ENCODE measurements at regions not wholly inside any gene's neighbourhood (a gene's known extent, or its start where the extent isn't known, plus 50 kb on each side); places are given as distances from the start of the nearest gene placed in this dataset.
"Not testable (repeated sequence)": the region's sequence is repeated elsewhere in the genome, so short reads cannot be mapped to it uniquely, and the experiment has no call there.

GRCh38 chr22:46026899-46027210 lies 49.9 kb upstream of the WNT7B start:
- no peak for DNase-seq

GRCh38 chr22:46027211-46028105 lies 50.5 kb upstream of the WNT7B start:
- DNase-seq: no peak

DNA sequence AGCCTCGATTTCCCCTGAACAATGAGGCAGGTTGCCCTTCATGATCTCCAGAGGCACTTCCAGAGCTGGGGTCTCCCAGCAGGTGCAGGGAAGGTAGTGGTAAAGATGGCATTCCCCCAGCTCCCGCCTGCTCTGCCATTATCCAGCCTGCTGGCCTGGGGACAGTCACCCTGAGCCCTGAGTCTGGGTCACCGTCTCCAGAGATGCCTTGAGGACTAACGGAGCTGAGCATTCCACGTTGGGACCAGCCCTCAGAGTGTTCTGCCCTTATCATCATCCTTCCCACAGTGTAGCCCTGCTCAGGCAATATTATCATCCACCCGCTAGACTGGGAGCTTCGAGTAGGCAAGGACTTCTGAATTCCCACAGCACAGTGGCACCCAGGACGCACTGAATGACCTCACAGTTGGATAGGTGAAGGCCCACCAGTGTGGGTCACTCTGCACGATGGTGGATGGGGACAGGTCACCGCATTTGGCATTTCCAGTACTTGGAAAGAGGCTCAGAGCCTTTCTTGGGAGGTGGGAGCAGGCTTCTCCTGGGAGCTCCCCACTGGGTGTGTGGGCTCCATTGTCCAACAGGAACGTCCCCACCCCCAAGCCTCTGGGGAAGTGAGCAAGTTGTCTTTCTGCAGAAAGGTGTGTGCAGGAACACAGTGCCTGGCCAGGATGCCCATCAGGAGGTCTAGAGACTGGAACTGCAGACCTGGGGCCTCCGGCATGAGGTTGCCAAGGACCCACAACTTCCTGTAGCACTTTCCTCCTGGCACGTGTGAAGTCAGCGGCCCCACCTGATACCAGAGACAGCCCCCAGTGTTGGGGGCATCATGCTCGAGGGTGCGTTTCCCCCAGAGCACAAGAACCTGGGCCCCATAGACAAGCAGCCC lies 51.4 kb upstream of the WNT7B start:
- no peak for DNase-seq

- no peak for DNase-seq
Measured at GRCh38 chr22:46029036-46029435, 52.1 kb upstream of the WNT7B start.

DNA sequence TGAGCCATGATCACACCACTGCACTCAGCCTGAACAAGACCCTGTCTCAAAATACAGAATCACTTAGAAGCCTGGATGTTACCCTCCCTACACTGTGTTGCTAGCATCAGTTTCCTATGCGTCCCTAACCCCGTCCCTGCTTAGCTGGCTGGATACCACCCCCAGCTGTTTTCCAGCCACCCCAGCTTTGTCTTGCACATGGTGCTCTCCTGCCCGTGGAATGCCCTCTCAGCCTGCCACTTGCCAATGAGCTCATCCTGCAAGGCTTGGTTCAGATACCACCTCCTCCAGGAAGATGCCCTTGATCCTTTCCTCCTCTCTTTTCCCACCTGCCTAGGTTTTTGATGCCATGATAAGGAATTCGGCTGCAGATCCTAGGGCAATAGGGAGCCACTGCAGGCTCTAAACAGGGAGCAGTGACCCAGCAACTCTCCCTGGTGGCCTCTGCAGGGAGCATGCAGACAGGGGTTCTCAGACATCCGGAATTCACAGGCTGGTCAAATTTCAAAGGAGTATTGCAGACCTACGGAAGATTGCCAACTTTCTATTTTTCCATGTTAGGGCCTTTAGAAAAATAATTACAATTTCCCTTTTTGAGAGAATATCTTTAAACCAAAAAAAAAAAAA lies 52.7 kb upstream of the WNT7B start:
- no peak for DNase-seq

GRCh38 chr22:46030231-46030880 lies 53.4 kb upstream of the WNT7B start:
- no peak for DNase-seq

- no peak for DNase-seq
Measured at GRCh38 chr22:46031066-46031465, 54.1 kb upstream of the WNT7B start.

GRCh38 chr22:46031557-46031956 lies 54.6 kb upstream of the WNT7B start:
- DNase-seq: no peak

- no peak for DNase-seq
Measured at GRCh38 chr22:46031965-46032851, 55.2 kb upstream of the WNT7B start.

- no peak for DNase-seq
Measured at GRCh38 chr22:46033256-46034200, 56.6 kb upstream of the WNT7B start.

DNA sequence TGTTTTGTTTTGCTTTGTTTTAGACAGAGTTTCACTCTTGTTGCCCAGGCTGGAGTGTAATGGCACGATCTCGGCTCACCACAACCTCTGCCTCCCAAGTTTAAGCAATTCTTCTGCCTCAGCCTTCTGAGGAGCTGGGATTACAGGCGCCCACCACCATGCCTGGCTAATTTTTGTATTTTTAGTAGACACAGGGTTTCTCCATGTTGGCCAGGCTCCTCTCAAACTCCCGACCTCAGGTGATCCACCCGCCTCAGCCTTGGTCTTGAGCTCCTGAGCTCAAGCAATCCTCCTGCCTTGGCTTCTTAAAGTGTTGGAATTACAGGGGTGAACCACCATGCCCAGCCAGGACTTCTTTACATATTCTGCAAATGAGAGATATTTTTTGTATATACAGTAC lies 57.5 kb upstream of the WNT7B start:
- not testable (repeated sequence) for DNase-seq

DNA sequence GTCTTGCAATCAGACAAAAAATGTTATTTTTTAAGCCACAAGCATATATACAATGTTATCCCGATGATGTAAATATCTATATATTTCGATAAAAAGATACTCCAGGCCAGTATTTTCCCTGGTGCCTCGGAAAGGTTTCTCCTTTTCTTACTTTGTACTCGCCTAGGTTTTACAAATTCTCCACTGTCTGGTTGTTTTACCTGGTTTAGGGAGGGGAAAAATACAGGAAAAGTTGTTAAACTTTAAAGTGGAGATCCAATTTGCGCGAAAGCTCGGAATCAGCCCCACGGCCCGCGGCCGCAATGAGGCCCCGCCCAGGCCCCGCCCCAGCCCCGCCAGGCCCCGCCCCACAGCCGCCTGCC lies 58.4 kb upstream of the WNT7B start:
- no peak for DNase-seq

DNA sequence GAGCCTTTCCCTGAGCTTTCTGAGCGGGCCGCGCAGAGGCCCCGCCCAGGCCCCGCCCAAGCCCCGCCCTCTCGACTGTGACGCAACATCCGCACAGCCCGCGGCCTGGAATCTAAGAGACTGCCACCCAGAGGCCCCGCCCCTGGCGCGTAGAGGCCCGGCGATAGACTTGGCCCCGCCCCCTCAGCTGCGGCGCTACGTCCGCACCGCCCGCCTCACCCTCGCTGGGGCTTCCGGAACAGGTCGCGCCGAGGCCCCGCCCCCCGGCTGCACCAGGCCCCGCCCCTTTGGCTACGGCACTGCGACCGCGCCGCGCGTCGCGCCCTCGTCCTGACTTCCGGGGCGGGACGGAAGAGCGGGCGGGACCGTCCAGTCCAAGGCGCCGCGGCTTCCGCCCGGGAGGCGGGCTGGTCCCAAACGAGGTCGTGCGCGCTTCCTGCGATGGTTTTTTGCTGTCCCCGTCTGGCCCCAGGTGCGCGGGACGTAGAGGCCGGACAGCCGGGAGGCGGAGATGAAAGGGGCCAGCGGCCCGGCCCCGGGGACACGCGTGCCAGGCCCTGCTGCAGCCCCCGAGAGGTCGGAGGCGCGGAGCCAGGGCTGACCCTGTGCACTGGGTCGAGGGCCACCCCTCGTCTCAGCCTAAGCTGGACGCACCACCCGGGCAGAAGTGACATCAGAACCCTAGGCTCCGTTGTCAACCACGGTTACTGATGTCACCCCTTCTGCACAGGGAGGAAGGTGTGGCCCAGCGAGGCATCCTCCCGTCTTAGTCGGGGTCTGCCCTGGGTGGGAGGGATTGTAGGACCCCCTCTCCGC lies 59.0 kb upstream of the WNT7B start:
- peak; percentile 95 to 99 for DNase-seq

- DNase-seq: no peak
Measured at GRCh38 chr22:46036558-46037408, 59.8 kb upstream of the WNT7B start.

GRCh38 chr22:46038174-46038487 lies 61.2 kb upstream of the WNT7B start:
- no peak for DNase-seq

GRCh38 chr22:46038516-46039430 lies 61.8 kb upstream of the WNT7B start:
- no peak for DNase-seq

DNA sequence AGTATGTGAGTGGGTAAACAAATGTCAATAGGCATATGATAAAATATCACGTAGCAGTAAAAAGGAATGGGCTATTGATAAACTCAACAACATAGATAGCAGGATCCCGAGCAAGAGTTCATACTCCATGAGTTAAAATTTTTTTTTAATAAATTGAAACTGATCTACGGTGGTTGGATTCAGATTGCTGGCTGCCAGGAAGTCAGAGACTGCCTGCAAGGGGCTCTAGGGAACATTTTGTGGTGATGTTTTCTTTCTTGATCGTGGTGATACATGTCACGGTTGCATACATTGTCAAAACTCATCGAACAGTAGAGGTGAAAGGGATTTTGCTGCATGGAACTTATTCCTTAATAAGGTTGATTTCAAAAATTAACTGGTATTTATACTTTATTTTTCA lies 62.6 kb upstream of the WNT7B start:
- DNase-seq: no peak

All from NCI-H446 (cell line).